HUES6 (cell line): ENCODE measurements at regions not wholly inside any gene's neighbourhood (a gene's known extent, or its start where the extent isn't known, plus 50 kb on each side); places are given as distances from the start of the nearest gene placed in this dataset.
"Not testable (repeated sequence)": the region's sequence is repeated elsewhere in the genome, so short reads cannot be mapped to it uniquely, and the experiment has no call there.

Experiments
- H3K27ac ChIP-seq: 2 replicates; pipeline ENCODE4 v1.7.0; 2013; ENCODE audit warnings: low read depth, mild to moderate bottlenecking, low read length, inconsistent platforms
- H3K27me3 ChIP-seq: 2 replicates; pipeline ENCODE4 v1.6.1; 2013; ENCODE audit warnings: low read length; ENCODE audit not compliant: control insufficient read depth, insufficient read depth
- H3K36me3 ChIP-seq: 2 replicates; pipeline ENCODE4 v1.6.1; 2013; ENCODE audit warnings: low read length; ENCODE audit not compliant: control insufficient read depth, insufficient read depth
- H3K4me1 ChIP-seq: 2 replicates; pipeline ENCODE4 v1.6.1; 2013; ENCODE audit warnings: low read length; ENCODE audit not compliant: control insufficient read depth, insufficient read depth
- H3K4me3 ChIP-seq: 2 replicates; pipeline ENCODE4 v1.5.1; 2013; ENCODE audit warnings: low read depth, low read length
- H3K9ac ChIP-seq: one replicate; pipeline ENCODE4 v1.6.1; 2013; ENCODE audit warnings: mild to moderate bottlenecking, low read length
- H3K9me3 ChIP-seq: 2 replicates; pipeline ENCODE4 v1.6.1; 2013; ENCODE audit warnings: low read depth, low read length; ENCODE audit not compliant: control insufficient read depth, insufficient read depth

GRCh38 chr10:10056961-10057360 is 960.7 kb upstream of the CELF2 start:
- H3K9ac ChIP-seq, result no peak overlapping the region
- H3K36me3 ChIP-seq, result no peaks in the 10 kb centered on the region
- no peaks in the 10 kb centered on the region for H3K9me3 ChIP-seq
- H3K4me3 ChIP-seq, result no peak overlapping the region
- no peaks in the 10 kb centered on the region for H3K27me3 ChIP-seq
- H3K4me1 ChIP-seq, result no peaks in the 10 kb centered on the region
- no peak overlapping the region for H3K27ac ChIP-seq

DNA sequence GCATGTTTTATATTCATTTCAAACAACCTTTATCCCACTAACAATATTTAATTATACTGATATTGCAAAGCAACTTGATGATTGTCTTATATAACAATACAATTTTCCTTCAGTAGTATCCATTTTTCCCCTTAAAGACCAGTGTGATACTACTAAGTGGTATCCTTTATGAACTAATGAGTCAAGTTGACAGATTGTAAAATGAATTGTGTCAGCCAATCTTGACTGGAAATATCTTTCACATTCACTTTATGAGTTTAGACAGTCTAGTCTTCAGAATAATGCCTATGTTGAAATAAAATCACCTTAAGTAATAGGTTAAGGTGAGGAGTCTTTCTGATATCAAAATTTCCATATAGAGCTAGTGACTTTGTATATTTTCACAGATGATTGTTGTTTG is 950.0 kb upstream of the CELF2 start:
- Histone ChIP-seq H3K9me3 (no peaks in the 10 kb centered on the region), H3K9ac (no peak overlapping the region), H3K36me3 (no peaks in the 10 kb centered on the region), H3K4me1 (no peaks in the 10 kb centered on the region), H3K4me3 (no peak overlapping the region), H3K27me3 (no peaks in the 10 kb centered on the region), H3K27ac (no peak overlapping the region)

DNA sequence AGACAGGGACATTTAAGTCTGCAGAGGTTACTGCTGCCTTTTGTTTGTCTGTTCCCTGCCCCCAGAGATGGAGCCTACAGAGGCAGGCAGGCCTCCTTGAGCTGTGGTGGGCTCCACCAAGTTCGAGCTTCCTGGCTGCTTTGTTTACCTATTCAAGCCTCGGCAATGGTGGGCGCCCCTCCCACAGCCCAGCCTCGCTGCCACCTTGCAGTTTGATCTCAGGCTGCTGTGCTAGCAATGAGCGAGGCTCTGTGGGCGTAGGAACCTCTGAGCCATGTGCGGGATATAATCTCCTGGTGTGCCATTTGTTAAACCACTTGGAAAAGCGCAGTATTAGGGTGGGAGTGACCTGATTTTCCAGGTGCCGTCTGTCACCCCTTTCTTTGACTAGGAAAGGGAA is 942.8 kb upstream of the CELF2 start:
- H3K4me1 ChIP-seq, H3K27ac ChIP-seq, H3K27me3 ChIP-seq, H3K9ac ChIP-seq, H3K36me3 ChIP-seq, H3K4me3 ChIP-seq: not testable (repeated sequence)
- peaks cover 19% of the 10 kb centered on the region for H3K9me3 ChIP-seq

GRCh38 chr10:10078446-10078845 is 939.2 kb upstream of the CELF2 start:
- Histone ChIP-seq H3K36me3 (no peaks in the 10 kb centered on the region), H3K4me1 (no peaks in the 10 kb centered on the region), H3K9me3 (peaks cover 19% of the 10 kb centered on the region), H3K4me3 (no peak overlapping the region), H3K9ac (no peak overlapping the region), H3K27me3 (no peaks in the 10 kb centered on the region), H3K27ac (no peak overlapping the region)

DNA sequence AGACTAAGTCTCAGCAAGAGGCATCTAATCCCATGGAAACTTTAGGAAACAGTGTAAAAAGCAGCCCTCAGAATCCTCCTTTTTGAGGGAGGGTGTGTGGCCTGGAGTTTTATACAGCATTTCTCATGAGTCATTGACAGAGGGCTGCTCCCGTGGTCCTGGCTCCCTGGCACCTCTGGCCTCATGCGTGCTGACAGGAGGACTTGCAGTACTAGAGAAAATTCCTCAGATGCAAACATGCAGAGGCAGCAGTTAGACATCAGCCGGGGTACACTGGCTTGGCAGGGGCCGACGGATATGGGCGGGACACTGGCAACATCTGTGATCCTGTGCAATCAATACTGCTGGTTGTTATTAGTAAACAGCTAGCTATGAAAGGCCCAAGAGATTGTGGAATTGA is 925.1 kb upstream of the CELF2 start:
- no peaks in the 10 kb centered on the region for H3K36me3 ChIP-seq
- H3K9ac ChIP-seq, result no peak overlapping the region
- no peak overlapping the region for H3K4me3 ChIP-seq
- H3K27me3 ChIP-seq, result no peaks in the 10 kb centered on the region
- no peaks in the 10 kb centered on the region for H3K9me3 ChIP-seq
- no peaks in the 10 kb centered on the region for H3K4me1 ChIP-seq
- no peak overlapping the region for H3K27ac ChIP-seq

DNA sequence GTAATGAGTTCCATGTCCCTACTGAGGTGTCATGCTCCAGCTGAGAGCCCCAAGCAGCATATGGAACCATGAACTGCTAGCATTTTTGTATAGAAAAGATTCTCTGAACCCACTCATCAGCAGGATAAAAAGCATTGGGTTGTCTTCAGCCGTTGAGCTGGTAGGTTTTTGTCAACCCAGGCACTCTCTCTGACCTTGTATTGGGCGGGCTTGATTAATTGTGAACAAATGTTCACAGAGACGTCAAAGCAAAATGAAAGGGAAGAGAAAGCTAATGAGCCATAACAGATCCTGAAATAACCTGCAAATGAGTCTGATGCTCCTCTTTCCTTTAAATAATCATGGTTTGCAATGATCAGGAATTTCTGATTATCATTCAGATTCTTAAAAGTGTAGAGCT is 924.7 kb upstream of the CELF2 start:
- H3K27me3 ChIP-seq, result no peaks in the 10 kb centered on the region
- H3K4me3 ChIP-seq, result no peak overlapping the region
- no peaks in the 10 kb centered on the region for H3K9me3 ChIP-seq
- H3K9ac ChIP-seq, result no peak overlapping the region
- no peaks in the 10 kb centered on the region for H3K4me1 ChIP-seq
- H3K36me3 ChIP-seq, result no peaks in the 10 kb centered on the region
- no peak overlapping the region for H3K27ac ChIP-seq

GRCh38 chr10:10094691-10095090 is 923.0 kb upstream of the CELF2 start:
- Histone ChIP-seq H3K4me3 (no peak overlapping the region), H3K36me3 (no peaks in the 10 kb centered on the region), H3K9ac (no peak overlapping the region), H3K9me3 (no peaks in the 10 kb centered on the region), H3K27me3 (no peaks in the 10 kb centered on the region), H3K27ac (no peak overlapping the region), H3K4me1 (no peaks in the 10 kb centered on the region)

GRCh38 chr10:10096296-10096695 is 921.4 kb upstream of the CELF2 start:
- no peak overlapping the region for H3K27ac ChIP-seq
- no peaks in the 10 kb centered on the region for H3K4me1 ChIP-seq
- H3K27me3 ChIP-seq, result no peaks in the 10 kb centered on the region
- no peaks in the 10 kb centered on the region for H3K9me3 ChIP-seq
- H3K9ac ChIP-seq, result no peak overlapping the region
- no peak overlapping the region for H3K4me3 ChIP-seq
- no peaks in the 10 kb centered on the region for H3K36me3 ChIP-seq

- no peaks in the 10 kb centered on the region for H3K27me3 ChIP-seq
- no peak overlapping the region for H3K4me3 ChIP-seq
- H3K9me3 ChIP-seq, result no peaks in the 10 kb centered on the region
- H3K36me3 ChIP-seq, result no peaks in the 10 kb centered on the region
- H3K9ac ChIP-seq, result no peak overlapping the region
- H3K27ac ChIP-seq, result no peak overlapping the region
- no peaks in the 10 kb centered on the region for H3K4me1 ChIP-seq
These were observed 920.8 kb upstream of the CELF2 start for GRCh38 chr10:10096898-10097297.

GRCh38 chr10:10101106-10101505 is 916.6 kb upstream of the CELF2 start:
- no peak overlapping the region for H3K9ac ChIP-seq
- no peak overlapping the region for H3K27ac ChIP-seq
- no peaks in the 10 kb centered on the region for H3K9me3 ChIP-seq
- no peaks in the 10 kb centered on the region for H3K27me3 ChIP-seq
- no peaks in the 10 kb centered on the region for H3K36me3 ChIP-seq
- H3K4me1 ChIP-seq, result no peaks in the 10 kb centered on the region
- H3K4me3 ChIP-seq, result no peak overlapping the region

- Histone ChIP-seq H3K27ac (no peak overlapping the region), H3K36me3 (no peaks in the 10 kb centered on the region), H3K9ac (no peak overlapping the region), H3K4me1 (no peaks in the 10 kb centered on the region), H3K27me3 (no peaks in the 10 kb centered on the region), H3K4me3 (no peak overlapping the region), H3K9me3 (no peaks in the 10 kb centered on the region)
These were observed 906.7 kb upstream of the CELF2 start for GRCh38 chr10:10110844-10111490.

DNA sequence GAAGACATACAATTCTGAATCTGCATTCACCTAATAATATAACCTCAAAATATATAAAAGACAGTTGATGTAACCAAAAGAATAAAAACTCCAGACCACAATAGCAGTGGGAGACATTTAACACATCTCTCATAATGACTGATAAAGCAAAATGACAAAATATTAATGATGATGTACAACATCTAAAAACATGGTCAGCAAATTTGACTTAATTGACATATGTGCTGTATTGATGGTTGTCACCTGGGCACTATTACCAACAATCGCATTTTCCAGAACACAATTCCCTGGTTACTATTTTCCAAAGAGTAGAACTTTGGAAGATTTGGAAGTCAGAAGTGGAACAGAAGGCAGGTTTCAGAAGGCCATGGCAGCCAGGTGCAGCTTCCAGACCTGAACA is 899.5 kb upstream of the CELF2 start:
- Histone ChIP-seq H3K27me3 (no peaks in the 10 kb centered on the region), H3K9me3 (peaks cover 4% of the 10 kb centered on the region; the same call in 1 of the 2 replicates), H3K36me3 (no peaks in the 10 kb centered on the region), H3K27ac (no peak overlapping the region), H3K4me1 (no peaks in the 10 kb centered on the region), H3K4me3 (no peak overlapping the region), H3K9ac (no peak overlapping the region)
